ENCODE measurements at regions not wholly inside any gene's neighbourhood (a gene's known extent, or its start where the extent isn't known, plus 50 kb on each side); places are given as distances from the start of the nearest gene placed in this dataset.
"Not testable (repeated sequence)": the region's sequence is repeated elsewhere in the genome, so short reads cannot be mapped to it uniquely, and the experiment has no call there.

DNA sequence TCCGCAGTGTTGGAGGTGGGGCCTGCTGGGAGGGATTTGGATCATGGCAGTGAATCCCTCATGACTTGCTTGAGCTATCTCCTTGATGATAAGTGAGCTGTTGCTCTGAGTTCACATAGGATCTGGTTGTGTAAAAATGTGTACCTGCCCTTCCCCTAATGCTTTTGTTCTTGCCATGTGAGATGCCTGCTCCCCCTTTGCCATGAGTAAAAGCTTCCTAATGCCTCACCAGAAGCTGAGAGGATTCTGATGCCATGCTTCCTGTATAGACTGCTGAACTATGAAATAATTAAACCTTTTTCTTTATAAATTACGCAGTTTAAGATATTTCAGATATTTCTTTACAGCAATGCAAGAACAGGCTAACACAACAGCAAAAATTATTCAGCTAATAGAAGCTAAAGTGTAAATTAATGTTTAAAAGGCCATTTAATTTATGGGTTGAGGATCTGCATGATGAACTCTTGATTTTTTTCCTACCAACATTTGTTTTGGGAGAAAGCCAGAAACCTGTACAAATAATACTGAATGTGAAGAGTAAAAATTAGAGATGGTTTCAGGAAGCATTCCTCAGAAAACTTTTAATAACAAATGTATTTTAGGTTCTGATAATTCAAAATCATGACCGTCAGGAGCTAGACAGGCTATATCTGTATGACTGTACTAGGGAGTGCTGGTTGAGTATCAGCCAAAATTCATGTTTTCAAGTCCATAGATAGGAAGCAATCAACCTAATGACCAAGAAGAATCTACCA is 177.5 kb upstream of the GRIA4 start:
- no peak for DNase-seq

GRCh38 chr11:105429096-105429910 is 180.6 kb upstream of the GRIA4 start:
- DNase-seq, result no peak

DNA sequence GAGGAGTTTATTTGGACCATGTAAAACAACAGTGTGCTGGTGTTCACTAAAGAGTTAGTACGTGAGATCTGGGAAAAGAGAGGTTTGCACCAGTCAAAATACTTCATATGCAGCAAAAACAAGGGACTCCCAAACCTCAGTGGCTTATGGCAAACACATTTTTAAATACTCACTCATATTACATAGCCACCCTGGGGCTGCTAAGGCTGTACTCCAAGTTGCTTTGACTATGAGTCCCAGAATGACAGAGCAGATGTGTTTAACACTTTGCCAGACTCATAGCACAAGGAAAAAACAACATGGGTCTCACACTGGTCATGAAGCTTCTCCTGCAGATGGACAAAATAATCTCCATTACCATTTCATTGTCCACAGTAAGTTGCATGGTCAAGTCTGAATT is 202.8 kb upstream of the GRIA4 start:
- no peak for DNase-seq

- DNase-seq, result no peak
These were observed 208.5 kb upstream of the GRIA4 start for GRCh38 chr11:105401269-105401809.

- no peak for DNase-seq
These were observed 210.4 kb upstream of the GRIA4 start for GRCh38 chr11:105399511-105399910.

GRCh38 chr11:105398636-105399035 is 211.2 kb upstream of the GRIA4 start:
- no peak for DNase-seq

DNA sequence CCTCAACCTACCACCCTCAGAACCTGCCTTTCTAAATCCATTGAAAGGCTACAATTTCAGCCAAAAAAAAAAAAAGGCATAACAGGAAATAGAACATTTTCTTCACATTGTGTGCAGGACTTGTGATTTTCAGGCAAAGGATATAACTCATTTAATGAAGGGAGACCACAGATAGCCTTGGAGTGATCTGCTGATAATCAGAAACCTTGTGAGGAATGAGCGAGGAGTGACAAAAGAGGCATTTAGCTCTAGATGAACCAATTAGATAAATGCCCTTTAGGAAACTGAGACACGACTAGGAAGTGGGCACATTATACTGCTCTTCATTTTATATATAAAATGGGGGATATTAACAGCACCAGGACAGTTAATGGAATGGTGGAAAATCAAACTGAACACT is 216.5 kb upstream of the GRIA4 start:
- DNase-seq, result no peak

DNA sequence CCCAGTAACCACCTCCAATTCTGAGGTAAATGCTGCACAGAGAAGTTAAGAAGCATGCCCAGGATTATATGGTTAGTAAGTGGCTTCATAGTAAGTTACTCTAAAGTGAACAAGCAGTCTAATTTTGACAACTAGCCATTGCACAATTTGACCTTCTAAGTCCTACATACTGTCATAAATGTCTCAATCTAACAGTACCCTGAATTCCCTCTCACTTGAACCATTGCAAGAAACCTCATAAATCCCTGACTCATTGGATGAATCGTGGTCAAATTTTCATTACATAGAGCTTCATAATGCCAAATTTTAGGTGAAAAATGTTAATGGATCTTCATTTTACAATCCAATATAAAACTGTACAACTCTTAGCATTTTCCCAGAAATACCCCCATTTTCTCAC is 217.3 kb upstream of the GRIA4 start:
- DNase-seq, result no peak

DNA sequence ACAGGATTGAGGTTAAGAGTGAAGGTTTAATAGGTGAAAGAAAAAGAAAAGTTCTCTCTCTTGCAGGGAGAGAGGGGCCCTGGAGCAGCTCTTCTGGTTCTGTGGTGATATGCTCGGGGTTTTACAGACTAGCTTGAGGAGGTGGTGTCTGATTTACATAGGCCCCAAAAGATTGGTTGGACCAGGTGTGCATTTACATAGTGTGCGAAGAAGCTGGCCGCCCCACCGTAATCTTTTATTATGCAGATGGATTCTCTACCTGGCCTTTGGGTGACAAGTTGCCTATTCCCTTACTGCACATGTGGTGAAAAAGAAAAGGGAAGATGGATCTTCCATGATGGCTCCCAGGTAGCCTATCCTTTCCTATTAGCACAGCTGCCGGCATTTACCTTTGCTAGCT is 219.9 kb upstream of the GRIA4 start:
- DNase-seq, result no peak

DNA sequence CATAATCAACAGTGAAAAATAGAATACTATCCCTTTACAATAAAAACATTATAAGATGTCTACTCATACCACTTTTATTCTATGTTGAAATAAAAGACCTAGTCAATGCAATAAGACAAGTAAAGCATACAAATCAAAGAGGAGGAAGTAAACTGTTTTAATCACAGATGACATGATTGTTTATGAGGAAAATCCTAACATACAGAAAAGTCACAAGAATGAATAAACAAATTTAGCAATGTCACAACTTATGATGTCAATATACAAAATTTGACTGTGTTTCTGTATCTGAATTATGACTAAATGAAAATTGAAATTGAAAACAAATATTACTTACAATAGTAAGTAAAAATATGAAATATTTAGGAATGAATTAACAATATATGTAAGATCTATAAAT is 221.9 kb upstream of the GRIA4 start:
- no peak for DNase-seq

- no peak for DNase-seq
These were observed 227.9 kb upstream of the GRIA4 start for GRCh38 chr11:105381941-105382340.

GRCh38 chr11:105377870-105378269 is 232.0 kb upstream of the GRIA4 start:
- DNase-seq, result no peak

DNA sequence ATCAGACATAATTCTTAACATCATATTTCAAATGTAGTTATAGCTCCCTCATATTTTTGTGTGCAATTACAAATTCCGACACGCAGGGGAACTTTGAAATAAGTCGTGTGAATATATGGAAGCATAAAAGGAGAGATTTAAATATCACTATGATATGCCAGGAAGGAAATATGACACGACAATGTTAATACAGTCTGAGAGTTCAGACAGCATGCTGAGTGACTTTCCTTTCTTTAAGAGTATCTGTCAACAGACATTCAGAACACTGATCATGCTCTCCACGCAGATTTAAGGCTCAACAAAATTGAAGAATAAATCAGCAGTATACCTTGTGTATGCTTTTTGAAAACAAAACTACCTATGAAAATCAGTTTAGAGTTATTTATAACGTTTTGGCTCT is 232.6 kb upstream of the CARD18 start:
- DNase-seq, result no peak

DNA sequence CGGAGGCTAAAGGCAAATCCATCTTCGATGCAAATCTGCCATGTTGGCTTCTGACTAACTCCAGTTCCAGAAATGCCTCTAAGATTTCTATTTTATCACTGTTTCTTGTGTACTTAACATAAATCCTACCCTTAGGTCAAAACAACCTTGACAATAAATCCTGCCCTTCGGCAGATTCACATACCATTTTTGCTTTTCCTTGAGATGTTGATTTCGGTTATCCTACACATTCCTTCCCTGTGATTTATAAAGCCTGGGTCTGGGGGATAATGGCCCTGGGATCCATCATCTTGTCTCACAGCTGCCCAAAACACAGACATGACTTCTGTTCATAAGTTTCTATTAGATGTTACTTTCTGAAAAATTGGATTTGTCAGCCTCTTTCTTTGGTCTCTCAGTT is 231.7 kb upstream of the CARD18 start:
- no peak for DNase-seq

DNA sequence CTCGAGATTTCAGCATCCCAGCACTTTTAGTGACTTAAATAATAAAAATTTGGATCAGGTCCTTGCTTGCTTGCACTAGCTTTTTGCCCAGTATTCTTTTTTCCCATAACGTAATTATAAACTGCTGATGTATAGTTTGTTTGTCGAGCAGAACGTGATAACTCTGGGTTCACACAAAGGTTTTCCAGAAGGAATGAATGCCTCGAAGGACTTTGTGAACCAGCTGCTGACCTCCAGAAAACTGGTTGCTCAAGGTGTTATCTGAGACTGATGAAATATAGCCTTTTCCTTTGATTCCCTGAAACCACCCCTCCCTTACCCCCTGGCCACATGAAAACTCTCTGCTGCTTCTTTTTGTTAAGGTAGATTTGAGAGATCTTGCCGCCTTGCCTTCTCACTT is 229.1 kb upstream of the CARD18 start:
- no peak for DNase-seq

DNA sequence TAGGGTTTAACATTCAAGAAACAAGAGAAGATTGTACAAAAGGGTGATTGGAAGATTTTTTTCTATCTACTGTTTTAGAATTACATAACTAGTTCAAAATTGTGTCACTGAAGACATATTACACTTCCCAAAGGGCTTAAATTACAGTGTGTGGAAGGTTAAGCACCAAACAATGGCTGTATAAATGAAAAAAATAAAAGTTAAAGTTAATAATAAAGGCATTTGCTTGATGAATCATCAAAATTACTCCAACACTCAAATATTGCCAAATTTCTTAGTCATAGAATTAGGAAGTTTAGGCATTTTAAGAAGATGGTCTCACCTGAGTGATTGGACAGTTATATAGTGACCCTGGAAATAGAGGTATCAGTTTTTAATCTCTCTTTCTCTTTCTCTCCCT is 227.6 kb upstream of the CARD18 start:
- no peak for DNase-seq

- DNase-seq, result no peak
These were observed 222.1 kb upstream of the CARD18 start for GRCh38 chr11:105361651-105362050.

GRCh38 chr11:105357764-105358163 is 218.2 kb upstream of the CARD18 start:
- no peak for DNase-seq

GRCh38 chr11:105357146-105357545 is 217.6 kb upstream of the CARD18 start:
- no peak for DNase-seq

DNA sequence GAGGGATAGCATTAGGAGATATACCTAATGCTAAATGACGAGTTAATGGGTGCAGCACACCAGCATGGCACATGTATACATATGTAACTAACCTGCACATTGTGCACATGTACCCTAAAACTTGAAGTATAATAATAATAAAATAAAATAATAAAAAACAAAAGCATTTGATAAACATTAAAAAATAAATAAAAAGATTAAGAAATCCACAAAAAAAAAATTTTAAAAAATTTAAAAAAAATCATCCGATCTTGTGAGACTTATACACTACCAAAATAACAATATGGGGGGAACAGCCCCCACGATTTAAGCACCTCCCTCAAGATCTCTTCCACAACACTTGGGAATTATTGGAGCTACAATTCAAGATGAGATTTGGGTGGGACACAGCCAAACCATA is 210.3 kb upstream of the CARD18 start:
- DNase-seq, result not testable (repeated sequence)

- no peak for DNase-seq
These were observed 205.4 kb upstream of the CARD18 start for GRCh38 chr11:105344938-105345337.

DNA sequence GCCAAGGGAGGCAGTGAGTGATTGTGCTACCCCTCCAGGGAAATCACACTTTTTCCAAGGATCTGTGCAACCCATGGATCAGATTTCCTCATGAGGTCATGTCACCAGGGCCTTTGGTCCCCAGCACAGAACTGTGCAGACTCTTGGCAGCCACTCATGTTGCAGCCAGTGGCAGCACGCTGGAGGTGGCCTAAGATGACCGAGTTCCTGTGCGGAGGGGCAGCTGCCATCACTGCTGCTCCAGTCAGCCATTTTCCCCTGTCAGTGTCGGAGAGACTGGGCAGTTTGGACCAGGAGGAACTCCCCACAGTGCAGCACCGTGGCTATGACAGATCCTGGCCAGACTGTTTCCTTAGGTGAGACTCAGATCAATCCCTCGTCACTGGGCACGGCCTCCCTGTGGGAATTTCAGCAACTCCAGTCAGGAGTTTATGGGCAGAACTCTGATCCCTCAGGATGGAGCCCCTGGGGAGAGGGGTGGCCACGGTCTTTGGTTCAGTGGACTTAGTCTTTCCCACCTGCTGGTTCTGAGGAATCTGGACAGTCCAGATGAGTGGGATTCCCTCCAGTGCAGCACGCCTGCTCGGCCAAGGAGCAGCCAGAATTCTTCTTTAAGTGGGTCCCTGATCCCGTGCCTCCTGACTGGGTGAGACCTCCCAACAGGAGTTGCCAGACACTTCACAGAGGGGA is 194.6 kb upstream of the CARD18 start:
- no peak for DNase-seq
